Adrenal gland (tissue), 5 donors: ENCODE measurements at regions not wholly inside any gene's neighbourhood (a gene's known extent, or its start where the extent isn't known, plus 50 kb on each side); places are given as distances from the start of the nearest gene placed in this dataset.

Experiments used
- POLR2A ChIP-seq, 2 donors: fragments of 450-650 bp; IDR thresholded peaks; one replicate each; pipeline ENCODE4 v1.6.1; 2017; ENCODE audit warnings: antibody characterized with exemption in 2 of 2, mild to moderate bottlenecking in 2 of 2, moderate library complexity in 1 of 2
- TF ChIP-seq, protein P1 (sequence below), 6 experiments: fragments of 450-650 bp in 4 of 6; fragments of 200-600 bp in 2 of 6; sonication (generic) in 1 of 6; IDR thresholded peaks; 1 replicate in 5 of 6; 2 replicates in 1 of 6; pipeline versions ENCODE4 v1.5.1 to v1.8.0; 2016 to 2021; ENCODE audit warnings: antibody characterized with exemption in 6 of 6, mild to moderate bottlenecking in 2 of 6, moderate library complexity in 1 of 6
- donor health status: DM: no; HTN: no; CAD: no.

GRCh38 chr3:877001-877400 is 215.8 kb upstream of the CNTN6 start:
- TF ChIP-seq, protein P1, sequence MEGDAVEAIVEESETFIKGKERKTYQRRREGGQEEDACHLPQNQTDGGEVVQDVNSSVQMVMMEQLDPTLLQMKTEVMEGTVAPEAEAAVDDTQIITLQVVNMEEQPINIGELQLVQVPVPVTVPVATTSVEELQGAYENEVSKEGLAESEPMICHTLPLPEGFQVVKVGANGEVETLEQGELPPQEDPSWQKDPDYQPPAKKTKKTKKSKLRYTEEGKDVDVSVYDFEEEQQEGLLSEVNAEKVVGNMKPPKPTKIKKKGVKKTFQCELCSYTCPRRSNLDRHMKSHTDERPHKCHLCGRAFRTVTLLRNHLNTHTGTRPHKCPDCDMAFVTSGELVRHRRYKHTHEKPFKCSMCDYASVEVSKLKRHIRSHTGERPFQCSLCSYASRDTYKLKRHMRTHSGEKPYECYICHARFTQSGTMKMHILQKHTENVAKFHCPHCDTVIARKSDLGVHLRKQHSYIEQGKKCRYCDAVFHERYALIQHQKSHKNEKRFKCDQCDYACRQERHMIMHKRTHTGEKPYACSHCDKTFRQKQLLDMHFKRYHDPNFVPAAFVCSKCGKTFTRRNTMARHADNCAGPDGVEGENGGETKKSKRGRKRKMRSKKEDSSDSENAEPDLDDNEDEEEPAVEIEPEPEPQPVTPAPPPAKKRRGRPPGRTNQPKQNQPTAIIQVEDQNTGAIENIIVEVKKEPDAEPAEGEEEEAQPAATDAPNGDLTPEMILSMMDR (IDR thresholded peaks at IDR 0.05): no peak
- TF ChIP-seq POLR2A (IDR thresholded peaks at IDR 0.05): no peak
